ENCODE measurements at regions not wholly inside any gene's neighbourhood (a gene's known extent, or its start where the extent isn't known, plus 50 kb on each side); places are given as distances from the start of the nearest gene placed in this dataset.

GRCh38 chr16:77030600-77030999 lies 160.4 kb upstream of the MON1B start:
- TF ChIP-seq CTCF (conservative IDR thresholded peaks at IDR 0.05; ENCODE audit: low read depth, low read length): no peak
- DNase-seq (ENCODE audit: low read depth): no peak
- H3K4me3 ChIP-seq (ENCODE audit: low read depth, low read length): no peak overlapping the region

- H3K4me3 ChIP-seq (ENCODE audit: low read depth, low read length): no peak overlapping the region
- no peak for TF ChIP-seq CTCF (conservative IDR thresholded peaks at IDR 0.05; ENCODE audit: low read depth, low read length)
- DNase-seq (ENCODE audit: low read depth): no peak
These were observed 157.5 kb upstream of the MON1B start for GRCh38 chr16:77033516-77033915.

GRCh38 chr16:77035361-77035760 lies 155.6 kb upstream of the MON1B start:
- DNase-seq (ENCODE audit: low read depth): no peak
- no peak overlapping the region for H3K4me3 ChIP-seq (ENCODE audit: low read depth, low read length)
- TF ChIP-seq CTCF (conservative IDR thresholded peaks at IDR 0.05; ENCODE audit: low read depth, low read length): no peak

GRCh38 chr16:77037696-77038347 lies 153.2 kb upstream of the MON1B start:
- no peak overlapping the region for H3K4me3 ChIP-seq (ENCODE audit: low read depth, low read length)
- DNase-seq (ENCODE audit: low read depth): no peak
- no peak for TF ChIP-seq CTCF (conservative IDR thresholded peaks at IDR 0.05; ENCODE audit: low read depth, low read length)

- DNase-seq (ENCODE audit: low read depth): no peak
- no peak for TF ChIP-seq CTCF (conservative IDR thresholded peaks at IDR 0.05; ENCODE audit: low read depth, low read length)
- no peak overlapping the region for H3K4me3 ChIP-seq (ENCODE audit: low read depth, low read length)
These were observed 149.5 kb upstream of the MON1B start for GRCh38 chr16:77041468-77041867.

GRCh38 chr16:77043076-77043475 lies 147.9 kb upstream of the MON1B start:
- TF ChIP-seq CTCF (conservative IDR thresholded peaks at IDR 0.05; ENCODE audit: low read depth, low read length): peak; percentile 83
- DNase-seq (ENCODE audit: low read depth): peak; percentile 7
- no peak overlapping the region for H3K4me3 ChIP-seq (ENCODE audit: low read depth, low read length)

- TF ChIP-seq CTCF (conservative IDR thresholded peaks at IDR 0.05; ENCODE audit: low read depth, low read length): no peak
- no peak overlapping the region for H3K4me3 ChIP-seq (ENCODE audit: low read depth, low read length)
- DNase-seq (ENCODE audit: low read depth): no peak
These were observed 144.8 kb upstream of the MON1B start for GRCh38 chr16:77046206-77046605.
